SKM-1 (cell line): ENCODE measurements at regions not wholly inside any gene's neighbourhood (a gene's known extent, or its start where the extent isn't known, plus 50 kb on each side); places are given as distances from the start of the nearest gene placed in this dataset.
"Not testable (repeated sequence)": the region's sequence is repeated elsewhere in the genome, so short reads cannot be mapped to it uniquely, and the experiment has no call there.

Source experiments
- DNase-seq: peaks from one replicate; lab custom pipeline; 2025; ENCODE audit not compliant: unreplicated experiment; lab: John Stamatoyannopoulos, UW

DNA sequence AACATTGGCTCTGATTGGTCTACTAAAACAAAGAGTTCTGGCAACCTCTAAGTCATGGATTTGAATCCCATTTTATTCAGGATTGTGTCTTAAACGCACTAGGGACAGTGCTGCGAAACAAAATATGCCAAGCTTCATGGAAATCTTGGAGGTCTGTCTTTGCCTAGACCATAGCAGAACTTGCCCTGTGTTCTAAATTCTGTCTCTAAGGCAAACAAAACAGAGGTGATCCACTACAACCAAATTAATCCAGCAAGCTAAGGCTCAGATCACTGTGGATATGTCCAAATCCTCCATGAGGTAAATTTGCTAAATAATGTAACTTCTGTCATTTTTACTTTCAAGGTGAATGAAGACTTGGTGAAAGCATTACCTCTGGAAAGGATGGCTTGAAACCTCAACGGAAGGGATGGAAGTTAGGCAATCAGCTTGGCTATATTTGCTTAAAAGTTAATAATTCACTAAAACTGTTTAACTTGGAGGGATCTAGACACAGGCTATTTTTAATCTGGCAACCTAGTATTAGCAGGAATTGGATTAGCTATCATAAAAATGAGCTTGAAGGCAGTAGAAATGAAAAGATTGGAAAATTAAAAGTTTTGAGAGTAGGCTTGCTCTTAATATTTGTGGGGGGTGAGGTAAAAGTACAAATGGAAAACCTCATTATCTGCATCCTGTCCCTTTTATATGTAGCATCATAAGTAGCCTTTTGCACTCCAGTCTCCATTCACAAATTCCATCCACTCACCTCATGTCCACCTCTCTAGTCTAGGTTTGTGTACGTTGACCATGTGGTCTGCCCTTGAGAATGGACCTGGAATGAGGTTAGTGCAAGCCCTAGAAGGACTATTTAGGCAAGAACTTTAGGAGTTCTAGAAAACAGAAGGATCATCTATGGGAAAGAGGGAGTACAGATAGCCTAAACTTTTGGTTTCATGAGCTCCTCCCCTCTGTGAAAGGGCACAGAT, 176.2 kb downstream of the SMC2 start:
- no peak for DNase-seq

DNA sequence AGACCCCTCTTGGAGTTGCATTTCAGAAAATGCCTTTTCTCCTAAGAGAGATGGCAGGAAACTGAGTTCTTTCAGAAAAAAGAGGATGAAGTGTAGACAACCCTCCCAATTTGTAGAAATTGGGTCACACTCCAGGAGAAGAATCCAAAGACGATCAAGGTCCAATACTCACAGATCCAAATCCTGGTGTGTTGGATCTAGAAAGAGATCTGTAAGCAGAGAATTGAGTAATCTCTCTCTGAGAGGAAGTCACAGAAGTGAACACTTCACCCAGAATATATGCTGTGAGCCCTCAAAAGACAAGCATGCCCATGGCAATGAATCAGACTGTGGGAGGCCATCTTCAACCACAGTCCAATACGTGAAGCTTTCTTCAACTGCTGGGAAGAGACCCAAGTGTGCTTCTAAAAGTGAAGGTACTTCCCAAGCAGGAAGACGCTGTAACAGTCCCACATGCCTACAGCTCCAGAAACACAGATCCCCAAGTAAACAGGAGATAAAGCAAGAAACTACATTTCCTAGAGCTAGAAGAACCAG, 182.7 kb downstream of the SMC2 start:
- DNase-seq = no peak

DNA sequence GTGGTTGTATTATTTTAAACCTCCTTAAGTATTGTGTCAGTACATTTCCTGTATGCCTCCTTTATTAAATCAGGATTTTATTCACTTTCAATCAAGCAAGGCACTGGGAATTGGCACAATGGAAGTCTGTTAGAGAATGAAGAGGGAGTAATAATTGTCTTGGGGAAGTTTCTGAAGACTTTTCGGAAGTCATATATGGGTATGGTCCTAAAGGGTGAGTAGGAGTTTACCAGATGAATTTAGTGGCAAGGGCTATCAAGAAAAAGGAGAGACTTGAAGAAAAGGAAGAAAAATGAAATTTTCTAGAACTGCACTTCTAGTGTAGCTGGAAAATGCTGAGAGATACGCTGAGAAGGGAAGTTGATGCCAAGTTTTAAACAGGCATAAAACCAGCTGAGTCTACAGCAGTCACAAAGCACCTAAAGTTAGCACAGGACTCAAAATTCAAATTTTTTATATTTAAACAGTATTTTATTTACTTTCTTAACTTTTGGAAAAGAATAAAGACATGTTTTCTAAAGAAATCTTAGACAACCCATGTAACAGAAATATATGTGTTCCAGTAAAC, 184.9 kb downstream of the SMC2 start:
- DNase-seq = no peak

GRCh38 chr9:104279535-104280177, 185.5 kb downstream of the SMC2 start:
- DNase-seq = no peak

DNA sequence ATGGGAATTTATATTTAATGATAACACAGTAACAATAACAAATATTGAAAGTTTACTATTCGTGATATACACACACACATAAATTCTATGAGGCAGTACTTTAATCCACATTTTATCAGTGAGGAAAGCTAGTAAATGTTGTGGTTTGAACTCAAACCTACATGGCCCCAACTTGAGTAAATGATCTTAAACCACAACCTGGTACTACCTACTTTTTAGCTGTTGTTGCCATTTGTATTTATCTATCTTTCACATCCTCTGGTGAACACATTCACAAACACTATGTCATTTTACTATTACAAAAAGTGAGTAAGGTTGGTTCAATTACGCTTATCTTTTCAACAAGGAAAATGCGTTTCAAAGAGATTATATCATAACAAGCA, 186.1 kb downstream of the SMC2 start:
- DNase-seq = no peak

DNA sequence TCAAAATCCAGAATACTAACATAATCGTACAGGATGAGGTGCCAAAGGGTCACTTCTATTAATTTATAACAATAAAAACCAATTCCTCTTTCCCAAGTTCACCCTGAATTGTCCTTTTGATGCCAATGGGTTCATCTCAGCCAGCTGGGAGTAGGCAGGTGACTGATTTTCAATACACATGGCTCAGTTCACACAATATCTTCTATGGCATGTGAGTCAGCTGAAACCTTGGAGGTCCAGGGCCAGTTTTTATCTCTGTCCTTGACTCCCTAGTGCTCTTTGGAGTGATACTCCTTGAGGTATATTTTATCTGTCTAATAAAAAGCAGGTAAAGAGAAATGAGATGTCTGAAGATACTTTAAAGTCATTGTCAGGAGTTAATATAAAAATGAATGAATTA, 186.6 kb downstream of the SMC2 start:
- DNase-seq = no peak

DNA sequence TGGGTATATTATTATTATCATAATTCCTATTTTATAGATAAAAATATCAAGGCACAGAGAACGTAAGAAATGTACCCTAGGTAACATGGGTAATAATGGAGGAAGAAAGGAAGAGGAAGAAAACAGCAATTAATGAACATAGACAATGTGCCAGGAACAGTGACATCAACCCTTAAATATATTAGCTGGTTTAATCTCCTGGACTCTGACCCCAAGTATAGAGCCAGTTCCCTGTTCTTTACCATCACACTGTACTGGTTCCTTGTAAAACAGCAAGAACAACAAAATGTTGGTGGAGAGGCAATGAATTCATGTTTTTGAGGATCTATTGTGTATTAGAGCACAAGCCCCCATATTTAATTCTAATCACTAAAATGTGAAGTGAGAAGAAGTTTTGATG, 192.1 kb downstream of the SMC2 start:
- no peak for DNase-seq

DNA sequence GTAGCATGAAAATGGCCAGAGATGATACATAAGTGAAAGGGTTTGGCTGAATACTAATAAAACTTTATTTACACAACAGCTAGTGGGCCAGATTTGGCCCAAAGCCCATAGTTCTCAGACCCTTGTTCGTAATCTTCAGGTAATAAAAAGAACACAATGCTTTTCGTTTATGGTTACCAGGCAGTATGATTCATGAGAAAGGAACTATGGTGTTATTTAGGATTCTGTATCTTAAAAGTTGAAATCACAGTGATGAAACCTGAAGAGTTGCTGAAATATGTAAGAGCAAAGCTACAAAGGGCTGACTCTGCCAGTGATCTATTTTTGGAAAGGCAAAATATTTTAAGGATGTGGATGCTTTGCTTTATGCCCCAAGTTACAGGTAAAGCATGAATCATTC, 192.7 kb downstream of the SMC2 start:
- no peak for DNase-seq

DNA sequence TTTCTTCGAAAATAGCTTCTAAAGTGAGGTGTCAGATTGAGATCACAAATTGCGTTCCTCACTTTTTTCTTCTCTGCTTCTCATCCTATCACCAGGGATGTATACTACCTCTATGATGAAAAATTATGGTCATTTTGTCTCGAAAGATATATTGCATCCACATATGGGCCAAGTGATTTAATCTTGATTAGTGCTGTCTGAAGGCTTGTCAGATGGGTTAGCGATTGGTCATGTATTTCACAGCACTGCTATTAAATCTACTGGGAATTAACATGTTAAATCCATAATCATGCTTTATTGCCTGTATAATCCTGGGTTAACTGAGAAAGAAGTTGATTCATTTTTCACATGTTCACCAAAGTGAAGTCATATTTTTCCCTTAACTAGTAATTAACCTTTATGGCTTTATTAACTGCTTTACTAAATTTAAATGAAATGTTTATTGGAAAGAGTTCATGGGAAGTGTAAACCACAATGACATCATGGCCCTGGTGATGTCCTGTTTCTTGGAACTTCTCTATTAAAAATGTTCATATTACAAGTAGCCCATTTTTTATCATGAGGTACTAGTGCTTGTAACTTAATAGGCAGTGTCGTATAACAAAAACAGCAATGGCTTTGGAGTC, 193.3 kb downstream of the SMC2 start:
- DNase-seq = no peak

GRCh38 chr9:104293877-104294276, 199.8 kb downstream of the SMC2 start:
- no peak for DNase-seq

- no peak for DNase-seq
Measured at GRCh38 chr9:104300124-104300523, 203.9 kb upstream of the OR13F1 start.

DNA sequence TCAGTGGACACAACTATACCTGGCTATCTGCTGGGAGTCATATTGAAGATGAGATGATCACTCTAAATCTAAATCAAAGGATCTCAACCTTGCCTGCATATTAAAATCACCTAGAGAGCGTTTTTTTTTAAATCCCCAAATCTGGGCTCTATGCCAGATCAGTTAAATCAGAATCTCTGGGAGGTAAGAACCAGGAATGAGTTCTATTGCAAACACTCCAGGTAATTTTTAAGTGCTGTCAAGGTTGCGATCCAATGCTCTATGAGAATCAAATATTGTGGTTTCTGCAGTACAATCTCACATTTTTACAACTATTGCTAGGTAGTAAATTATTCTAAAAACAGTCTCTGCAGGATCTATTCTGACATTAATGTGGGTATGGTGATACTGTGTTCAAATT, 202.3 kb upstream of the OR13F1 start:
- no peak for DNase-seq

GRCh38 chr9:104302775-104303174, 201.3 kb upstream of the OR13F1 start:
- DNase-seq = no peak

DNA sequence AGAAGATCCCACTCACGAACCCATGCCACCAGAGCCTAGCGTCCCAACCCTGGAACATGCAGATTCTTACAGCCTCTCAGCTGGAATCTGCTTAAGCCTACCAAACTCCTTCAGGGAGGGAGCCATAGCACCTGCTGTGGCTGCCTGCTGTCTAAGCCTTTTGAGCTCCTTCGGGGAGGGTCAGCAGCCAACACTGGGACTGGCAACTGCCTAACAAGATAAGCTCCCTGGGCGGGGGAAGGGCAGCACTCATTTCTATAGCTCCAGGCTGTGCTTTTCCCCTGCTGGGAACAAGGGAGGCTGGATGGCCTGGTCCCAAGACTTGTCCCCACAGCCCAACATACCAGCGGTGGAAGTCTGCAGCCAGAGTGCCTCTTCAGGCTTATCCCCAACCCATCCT, 199.1 kb upstream of the OR13F1 start:
- DNase-seq = no peak

DNA sequence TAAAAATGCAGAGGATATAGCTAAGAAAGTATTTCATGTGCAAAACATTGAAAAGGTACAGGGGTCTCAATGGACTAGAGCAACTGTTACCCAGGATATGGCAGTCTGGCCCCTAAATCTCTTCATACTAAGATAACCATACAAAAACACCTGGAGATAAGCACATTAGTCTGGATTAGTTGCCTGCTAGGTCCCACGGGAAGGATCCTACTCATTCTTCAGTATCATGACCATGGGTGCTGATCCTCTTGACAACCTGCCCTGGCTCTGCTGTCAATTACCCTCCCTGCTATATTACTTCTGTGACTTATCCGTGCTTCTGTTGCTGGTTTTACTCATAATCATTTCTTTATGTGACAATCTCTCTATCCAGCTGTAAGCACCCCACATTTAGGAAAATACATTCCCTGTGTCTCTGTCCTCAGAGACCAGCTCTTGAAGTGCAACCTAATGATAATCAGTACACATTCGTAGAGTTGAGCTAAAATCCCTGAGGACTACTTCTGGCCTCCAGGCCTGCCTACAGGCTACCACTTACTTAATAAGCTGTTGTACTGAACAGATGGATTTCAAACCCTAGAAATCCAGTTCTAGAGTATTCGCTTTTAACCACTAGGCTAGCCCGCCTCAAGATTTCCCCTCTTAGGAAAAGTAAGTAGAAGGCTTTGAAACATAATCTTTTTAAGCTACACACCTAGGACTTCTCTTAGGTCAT, 190.5 kb upstream of the OR13F1 start:
- DNase-seq = no peak

GRCh38 chr9:104316201-104317009, 187.7 kb upstream of the OR13F1 start:
- DNase-seq = not testable (repeated sequence)

DNA sequence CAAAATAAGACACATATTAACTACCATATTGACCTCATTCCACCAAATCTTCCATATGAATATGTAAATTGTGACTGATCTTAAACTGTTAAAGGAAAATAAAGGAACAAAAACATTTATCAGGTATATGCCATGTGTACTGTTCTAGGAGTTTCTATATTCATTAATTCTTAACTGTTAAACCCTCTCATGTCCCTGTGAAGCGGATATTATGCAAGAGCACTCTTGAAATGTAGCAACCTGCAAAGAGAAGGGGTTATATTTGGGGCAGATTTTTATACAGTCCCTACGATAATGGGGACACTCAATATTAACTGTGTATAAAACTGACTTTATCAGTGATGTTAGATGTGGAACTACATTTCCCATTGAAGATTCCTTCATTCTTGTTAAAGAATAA, 184.9 kb upstream of the OR13F1 start:
- no peak for DNase-seq

DNA sequence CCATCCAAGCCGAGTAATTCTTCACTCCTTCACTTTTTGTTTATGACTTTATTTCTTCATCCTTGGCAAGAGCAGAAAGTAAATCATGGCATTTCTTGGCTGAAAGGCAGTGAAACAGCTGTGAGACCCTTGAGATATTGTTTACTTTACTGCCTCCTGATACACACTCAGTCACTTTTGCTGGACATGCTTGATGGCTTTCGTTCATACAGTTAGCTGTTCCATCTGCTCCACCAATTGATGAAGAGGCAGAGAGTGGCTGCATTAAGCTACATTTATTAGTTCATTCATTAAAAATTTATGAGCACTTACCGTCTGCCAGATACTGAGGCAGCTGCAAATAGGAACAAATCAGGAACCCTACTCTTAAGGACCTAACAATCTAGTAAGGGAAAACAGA, 184.4 kb upstream of the OR13F1 start:
- no peak for DNase-seq

DNA sequence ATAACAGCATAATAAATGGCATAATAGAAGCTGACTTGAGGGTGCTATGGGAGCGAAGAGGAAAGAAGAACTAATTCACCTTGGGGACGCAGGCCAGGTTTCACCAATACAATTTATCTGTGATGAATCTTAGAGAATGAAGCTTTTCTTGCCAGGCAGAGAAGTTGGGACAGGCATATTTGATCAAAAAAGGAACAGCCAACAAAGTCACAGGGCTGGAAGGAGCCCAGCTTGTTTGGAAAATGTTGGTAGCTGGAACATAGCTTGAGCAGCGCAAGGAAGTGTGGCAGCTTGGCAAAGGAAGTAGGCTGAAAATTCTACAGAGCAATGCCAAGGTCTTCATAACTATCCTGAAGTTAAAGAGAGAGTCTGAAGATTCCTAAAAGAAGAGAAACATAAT, 181.5 kb upstream of the OR13F1 start:
- no peak for DNase-seq
